ENCODE measurements at regions not wholly inside any gene's neighbourhood (a gene's known extent, or its start where the extent isn't known, plus 50 kb on each side); places are given as distances from the start of the nearest gene placed in this dataset.

- DNase-seq (ENCODE audit: low spot score) = no peak
Observed at GRCh38 chr5:31048282-31049270, 144.9 kb upstream of the CDH6 start.

GRCh38 chr5:31047621-31048020 lies 145.9 kb upstream of the CDH6 start:
- DNase-seq (ENCODE audit: low spot score) = no peak

GRCh38 chr5:31047007-31047406 lies 146.5 kb upstream of the CDH6 start:
- DNase-seq (ENCODE audit: low spot score) = no peak

- no peak for DNase-seq (ENCODE audit: low spot score)
Observed at GRCh38 chr5:31036411-31036810, 157.1 kb upstream of the CDH6 start.

GRCh38 chr5:31033295-31033694 lies 160.2 kb upstream of the CDH6 start:
- no peak for DNase-seq (ENCODE audit: low spot score)

GRCh38 chr5:31029925-31030324 lies 163.6 kb upstream of the CDH6 start:
- DNase-seq (ENCODE audit: low spot score) = no peak

GRCh38 chr5:31027721-31028120 lies 165.8 kb upstream of the CDH6 start:
- DNase-seq (ENCODE audit: low spot score) = no peak

- no peak for DNase-seq (ENCODE audit: low spot score)
Observed at GRCh38 chr5:31023105-31023504, 170.4 kb upstream of the CDH6 start.

- no peak for DNase-seq (ENCODE audit: low spot score)
Observed at GRCh38 chr5:31021181-31021624, 172.3 kb upstream of the CDH6 start.

- no peak for DNase-seq (ENCODE audit: low spot score)
Observed at GRCh38 chr5:31008231-31008630, 185.3 kb upstream of the CDH6 start.

GRCh38 chr5:31007672-31008071 lies 185.8 kb upstream of the CDH6 start:
- DNase-seq (ENCODE audit: low spot score) = no peak

GRCh38 chr5:31000287-31000686 lies 193.2 kb upstream of the CDH6 start:
- no peak for DNase-seq (ENCODE audit: low spot score)

GRCh38 chr5:30997681-30998080 lies 195.8 kb upstream of the CDH6 start:
- no peak for DNase-seq (ENCODE audit: low spot score)

- no peak for DNase-seq (ENCODE audit: low spot score)
Observed at GRCh38 chr5:30994902-30995301, 198.6 kb upstream of the CDH6 start.

GRCh38 chr5:30994176-30994575 lies 199.3 kb upstream of the CDH6 start:
- no peak for DNase-seq (ENCODE audit: low spot score)

GRCh38 chr5:30991462-30991861 lies 202.0 kb upstream of the CDH6 start:
- no peak for DNase-seq (ENCODE audit: low spot score)

- no peak for DNase-seq (ENCODE audit: low spot score)
Observed at GRCh38 chr5:30981576-30981975, 211.9 kb upstream of the CDH6 start.

- DNase-seq (ENCODE audit: low spot score) = no peak
Observed at GRCh38 chr5:30968971-30969370, 224.5 kb upstream of the CDH6 start.

GRCh38 chr5:30960036-30960435 lies 233.4 kb upstream of the CDH6 start:
- DNase-seq (ENCODE audit: low spot score) = no peak

- no peak for DNase-seq (ENCODE audit: low spot score)
Observed at GRCh38 chr5:30959238-30959637, 234.2 kb upstream of the CDH6 start.

GRCh38 chr5:30957591-30957990 lies 235.9 kb upstream of the CDH6 start:
- no peak for DNase-seq (ENCODE audit: low spot score)

- no peak for DNase-seq (ENCODE audit: low spot score)
Observed at GRCh38 chr5:30956251-30956650, 237.2 kb upstream of the CDH6 start.

GRCh38 chr5:30937070-30937469 lies 256.4 kb upstream of the CDH6 start:
- DNase-seq (ENCODE audit: low spot score) = no peak

- DNase-seq (ENCODE audit: low spot score) = no peak
Observed at GRCh38 chr5:30933599-30933998, 259.9 kb upstream of the CDH6 start.

Data from cerebellar cortex (tissue), 1 donor.